Endothelial cell of umbilical vein (primary cell): ENCODE measurements at regions not wholly inside any gene's neighbourhood (a gene's known extent, or its start where the extent isn't known, plus 50 kb on each side); places are given as distances from the start of the nearest gene placed in this dataset.

ENCODE experiments used
- BruUV-seq: library from RNA; stranded (reverse); fragments of 400-500 nt; replicated peaks from 2 replicates; lab custom pipeline; 2021; lab: Mats Ljungman, UMichigan
- CTCF ChIA-PET: fragments of 300-600, 350-600 bp; sonication (Branson Sonifier 250); formaldehyde crosslinking; loops from one replicate; lab custom pipeline; 2021; ENCODE audit warnings: antibody characterized with exemption, inconsistent platforms; lab: Charles Lee
- POLR2A ChIA-PET: fragments of 300-600, 350-600 bp; sonication (Branson Sonifier 250); formaldehyde crosslinking; loops from one replicate; lab custom pipeline; 2021; ENCODE audit warnings: antibody characterized with exemption, inconsistent platforms; lab: Charles Lee
- DNase-seq: peaks from one replicate; pipeline ENCODE4 v3.0.0-alpha.2; 2011; ENCODE audit warnings: low read depth, low spot score
- FAIRE-seq: peaks from 2 replicates; lab custom pipeline; 2011; peaks lifted over from hg19 to GRCh38; lab: Jason Lieb, UNC
- H2AFZ ChIP-seq: 2 replicates; pipeline ENCODE4 v1.6.0; 2012; ENCODE audit warnings: low read depth, low read length, control low read depth, inconsistent platforms
- H3K27ac ChIP-seq: 2 replicates; pipeline ENCODE4 v1.5.1; 2011; ENCODE audit warnings: low read depth, mild to moderate bottlenecking, control low read depth, low read length, moderate library complexity; ENCODE audit not compliant: insufficient read depth
- H3K27me3 ChIP-seq, 2 experiments: 2 replicates each; pipeline versions ENCODE4 v1.6.0 to v1.6.1; 2011; ENCODE audit warnings: low read length in 2 of 2, mixed read lengths in 1 of 2; ENCODE audit not compliant: control insufficient read depth in 2 of 2, insufficient read depth in 2 of 2
- H3K36me3 ChIP-seq, 2 experiments: 2 replicates in 1 of 2; 3 replicates in 1 of 2; pipeline ENCODE4 v1.5.1; 2011; ENCODE audit warnings: low read length in 2 of 2, mild to moderate bottlenecking in 1 of 2, moderate library complexity in 1 of 2; ENCODE audit not compliant: control insufficient read depth in 2 of 2, insufficient read depth in 2 of 2; ENCODE audit errors: extremely low read depth in 1 of 2
- H3K4me1 ChIP-seq: 3 replicates; pipeline ENCODE4 v1.5.1; 2011; ENCODE audit warnings: mild to moderate bottlenecking, low read length; ENCODE audit not compliant: control insufficient read depth, insufficient read depth; ENCODE audit errors: extremely low read depth
- H3K4me2 ChIP-seq: 2 replicates; pipeline ENCODE4 v1.6.1; 2011; ENCODE audit warnings: low read length, control low read depth, mixed read lengths; ENCODE audit not compliant: insufficient read depth
- H3K4me3 ChIP-seq, 3 experiments: fragments of 200-600 bp in 1 of 3; sonication (generic), shearing (Covaris generic) in 1 of 3; replicated peaks in 1 of 3; 2 replicates each; pipeline ENCODE4 v1.5.1; 2011 to 2016; ENCODE audit warnings: control low read depth in 3 of 3, low read length in 3 of 3, mild to moderate bottlenecking in 2 of 3, inconsistent platforms in 1 of 3, low read depth in 1 of 3, moderate library complexity in 1 of 3; ENCODE audit not compliant: insufficient read depth in 1 of 3
- H3K79me2 ChIP-seq: 2 replicates; pipeline ENCODE4 v1.6.0; 2012; ENCODE audit warnings: low read length, inconsistent platforms; ENCODE audit not compliant: control insufficient read depth, insufficient read depth
- H3K9ac ChIP-seq: replicated peaks from 2 replicates; pipeline ENCODE3; 2011; ENCODE audit warnings: low read length, control low read depth; ENCODE audit not compliant: insufficient read depth; ENCODE audit errors: extremely low read depth
- H3K9me1 ChIP-seq: replicated peaks from 3 replicates; pipeline ENCODE4 v1.6.0; 2011; ENCODE audit warnings: mild to moderate bottlenecking, low read length; ENCODE audit not compliant: control insufficient read depth, insufficient read depth; ENCODE audit errors: extremely low read depth
- H3K9me3 ChIP-seq: replicated peaks from 2 replicates; pipeline ENCODE4 v1.5.1; 2012; ENCODE audit warnings: low read length, inconsistent platforms; ENCODE audit not compliant: control insufficient read depth, insufficient read depth
- H4K20me1 ChIP-seq: replicated peaks from 2 replicates; pipeline ENCODE3; 2011; ENCODE audit warnings: mild to moderate bottlenecking, low read length; ENCODE audit not compliant: control insufficient read depth, insufficient read depth; ENCODE audit errors: extremely low read depth
- EZH2 ChIP-seq: IDR thresholded peaks from 2 replicates; pipeline ENCODE4 v1.6.1; 2012; ENCODE audit warnings: borderline replicate concordance, low read depth, mild to moderate bottlenecking, moderate library complexity, low read length, inconsistent platforms; ENCODE audit not compliant: severe bottlenecking
- FOS ChIP-seq: IDR thresholded peaks from 2 replicates; pipeline ENCODE4 v1.6.1; 2011; ENCODE audit warnings: mild to moderate bottlenecking, low read length, moderate library complexity, borderline replicate concordance; ENCODE audit not compliant: insufficient read depth
- GATA2 ChIP-seq: IDR thresholded peaks from 2 replicates; pipeline ENCODE4 v1.7.0; 2011; ENCODE audit warnings: low read depth, mild to moderate bottlenecking, moderate library complexity, mixed read lengths, low read length; ENCODE audit not compliant: insufficient read length, insufficient read depth
- JUN ChIP-seq: IDR thresholded peaks from 2 replicates; pipeline ENCODE4 v1.6.1; 2011; ENCODE audit warnings: borderline replicate concordance, low read depth; ENCODE audit not compliant: insufficient read length, insufficient read depth
- MYC ChIP-seq: IDR thresholded peaks from one replicate; pipeline ENCODE4 v1.6.1; 2011; ENCODE audit warnings: mild to moderate bottlenecking, low read depth, low read length
- POLR2A ChIP-seq: IDR thresholded peaks from 2 replicates; pipeline ENCODE4 v1.6.1; 2012; ENCODE audit warnings: low read depth, mild to moderate bottlenecking, control low read depth, low read length
- POLR2AphosphoS5 ChIP-seq: IDR thresholded peaks from 2 replicates; pipeline ENCODE4 v1.6.1; 2012; ENCODE audit warnings: low read depth, mild to moderate bottlenecking, control low read depth, low read length, moderate library complexity; ENCODE audit not compliant: insufficient read depth
- dilution Hi-C: fragments of 300-500 bp; cut with MboI; formaldehyde crosslinking; loops from one replicate; pipeline ENCODE4 v1.15.0; 2019; ENCODE audit warnings: low sequenced_read_pairs; ENCODE audit not compliant: extremely low pct_ligation_motif_present
- intact Hi-C: fragments of 100-400 bp; cut with micrococcal nuclease; formaldehyde crosslinking; loops from one replicate; pipeline ENCODE4 v1.10.0; 2022
- TF ChIP-seq, protein P1 (sequence below), 2 donors: IDR thresholded peaks; 1 replicate in 1 of 2; 2 replicates in 1 of 2; pipeline ENCODE4 v1.5.1; 2011; ENCODE audit warnings: low read length in 2 of 2, mild to moderate bottlenecking in 2 of 2, moderate library complexity in 2 of 2, control low read depth in 1 of 2, inconsistent platforms in 1 of 2, low read depth in 1 of 2; ENCODE audit not compliant: insufficient read depth in 1 of 2; ENCODE audit errors: extremely low read depth in 1 of 2
- TF ChIP-seq, protein P2 (sequence below): IDR thresholded peaks from 2 replicates; pipeline ENCODE4 v1.6.1; 2011; ENCODE audit not compliant: insufficient read depth, insufficient read length

DNA sequence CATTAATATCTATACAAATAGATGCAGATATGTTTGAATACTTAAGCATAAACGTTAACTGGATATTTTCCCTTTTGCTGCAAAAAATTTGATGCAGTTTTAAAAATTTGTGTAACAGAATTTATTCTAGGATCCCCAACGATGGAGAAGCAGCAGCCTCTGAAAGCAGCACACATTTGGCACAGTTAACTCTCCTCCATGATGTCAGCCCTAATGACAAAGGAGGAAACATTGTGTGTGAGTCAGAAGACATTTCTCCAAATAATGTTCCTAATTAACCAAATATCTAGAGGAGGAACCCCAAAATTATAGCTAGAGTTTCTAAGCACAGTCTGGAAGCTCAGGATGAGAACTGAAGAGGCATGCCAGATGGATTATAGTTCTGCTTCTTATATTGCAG lies 281.9 kb upstream of the MAD2L1 start:
- H3K36me3 ChIP-seq = no peaks in the 10 kb centered on the region
- FAIRE-seq (no peak), DNase-seq (no peak)
- dilution Hi-C loops (no loop called here), intact Hi-C loops (no loop called here)
- H3K4me3 ChIP-seq = no peak overlapping the region
- no peaks in the 10 kb centered on the region for H3K79me2 ChIP-seq
- H3K27ac ChIP-seq = no peak overlapping the region
- H3K4me2 ChIP-seq = no peak overlapping the region
- BruUV-seq = no TSS peak
- H2AFZ ChIP-seq = no peak overlapping the region
- no peaks in the 10 kb centered on the region for H3K9me1 ChIP-seq
- ChIA-PET POLR2A (no interaction called here), CTCF (no interaction called here)
- no peak overlapping the region for H3K9ac ChIP-seq
- no peaks in the 10 kb centered on the region for H4K20me1 ChIP-seq
- TF ChIP-seq POLR2A (no peak), MYC (no peak), POLR2AphosphoS5 (no peak), FOS (no peak), GATA2 (no peak), EZH2 (no peak), JUN (no peak)
- TF ChIP-seq, protein P1, sequence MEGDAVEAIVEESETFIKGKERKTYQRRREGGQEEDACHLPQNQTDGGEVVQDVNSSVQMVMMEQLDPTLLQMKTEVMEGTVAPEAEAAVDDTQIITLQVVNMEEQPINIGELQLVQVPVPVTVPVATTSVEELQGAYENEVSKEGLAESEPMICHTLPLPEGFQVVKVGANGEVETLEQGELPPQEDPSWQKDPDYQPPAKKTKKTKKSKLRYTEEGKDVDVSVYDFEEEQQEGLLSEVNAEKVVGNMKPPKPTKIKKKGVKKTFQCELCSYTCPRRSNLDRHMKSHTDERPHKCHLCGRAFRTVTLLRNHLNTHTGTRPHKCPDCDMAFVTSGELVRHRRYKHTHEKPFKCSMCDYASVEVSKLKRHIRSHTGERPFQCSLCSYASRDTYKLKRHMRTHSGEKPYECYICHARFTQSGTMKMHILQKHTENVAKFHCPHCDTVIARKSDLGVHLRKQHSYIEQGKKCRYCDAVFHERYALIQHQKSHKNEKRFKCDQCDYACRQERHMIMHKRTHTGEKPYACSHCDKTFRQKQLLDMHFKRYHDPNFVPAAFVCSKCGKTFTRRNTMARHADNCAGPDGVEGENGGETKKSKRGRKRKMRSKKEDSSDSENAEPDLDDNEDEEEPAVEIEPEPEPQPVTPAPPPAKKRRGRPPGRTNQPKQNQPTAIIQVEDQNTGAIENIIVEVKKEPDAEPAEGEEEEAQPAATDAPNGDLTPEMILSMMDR (IDR thresholded peaks at IDR 0.05; ENCODE audit: extremely low read depth in 1 of 2, insufficient read depth in 1 of 2, low read depth in 1 of 2, low read length in 2 of 2) = no peak
- TF ChIP-seq, protein P2, sequence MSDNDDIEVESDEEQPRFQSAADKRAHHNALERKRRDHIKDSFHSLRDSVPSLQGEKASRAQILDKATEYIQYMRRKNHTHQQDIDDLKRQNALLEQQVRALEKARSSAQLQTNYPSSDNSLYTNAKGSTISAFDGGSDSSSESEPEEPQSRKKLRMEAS = no peak
- H3K9me3 ChIP-seq = no peaks in the 10 kb centered on the region
- H3K27me3 ChIP-seq = no peaks in the 10 kb centered on the region
- H3K4me1 ChIP-seq = no peaks in the 10 kb centered on the region
